ENCODE measurements at regions not wholly inside any gene's neighbourhood (a gene's known extent, or its start where the extent isn't known, plus 50 kb on each side); places are given as distances from the start of the nearest gene placed in this dataset.

DNA sequence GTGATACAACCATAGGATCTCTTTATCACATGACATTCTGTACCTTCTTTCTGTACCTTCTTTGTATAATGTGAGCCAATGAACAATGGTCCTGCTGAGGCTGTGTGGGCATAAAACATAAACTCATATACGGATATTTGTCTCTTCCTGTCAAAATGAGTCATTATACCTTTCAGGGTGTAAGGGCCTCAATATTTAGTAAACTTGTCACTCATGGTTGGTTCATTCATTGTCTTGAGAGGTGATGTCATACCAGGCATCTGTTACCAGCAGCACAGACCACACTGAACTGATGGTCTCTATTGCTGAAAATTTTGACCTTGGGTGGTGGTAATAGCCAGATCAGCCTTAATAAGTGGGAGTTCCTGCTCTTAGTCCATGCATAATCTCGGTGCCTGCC is 287.6 kb upstream of the TPK1 start:
- TF ChIP-seq RAD21 (IDR thresholded peaks at IDR 0.05; ENCODE audit: insufficient read depth, low read depth, low read length) (no peak), POLR2AphosphoS2 (IDR thresholded peaks at IDR 0.05; ENCODE audit: low read depth, low read length) (no peak), EED (IDR thresholded peaks at IDR 0.05; ENCODE audit: low read depth) (no peak), YY1 (IDR thresholded peaks at IDR 0.05; ENCODE audit: low read depth, low read length) (no peak), EZH2 (IDR thresholded peaks at IDR 0.05; ENCODE audit: borderline replicate concordance, control insufficient read depth, low read depth, low read length) (no peak), EGR1 (IDR thresholded peaks at IDR 0.05; ENCODE audit: borderline replicate concordance in 1 of 2, low read depth in 2 of 2, low read length in 2 of 2) (no peak), ZZZ3 (IDR thresholded peaks at IDR 0.05; ENCODE audit: control insufficient read depth, insufficient read length, low read depth) (no peak), POLR2AphosphoS5 (IDR thresholded peaks at IDR 0.05; ENCODE audit: low read length) (no peak), JUNB (IDR thresholded peaks at IDR 0.05) (no peak), RFX5 (IDR thresholded peaks at IDR 0.05; ENCODE audit: low read depth, low read length) (no peak), PAX5 (IDR thresholded peaks at IDR 0.05; ENCODE audit: borderline replicate concordance, low read depth, low read length) (no peak)
- TF ChIP-seq, protein P1, sequence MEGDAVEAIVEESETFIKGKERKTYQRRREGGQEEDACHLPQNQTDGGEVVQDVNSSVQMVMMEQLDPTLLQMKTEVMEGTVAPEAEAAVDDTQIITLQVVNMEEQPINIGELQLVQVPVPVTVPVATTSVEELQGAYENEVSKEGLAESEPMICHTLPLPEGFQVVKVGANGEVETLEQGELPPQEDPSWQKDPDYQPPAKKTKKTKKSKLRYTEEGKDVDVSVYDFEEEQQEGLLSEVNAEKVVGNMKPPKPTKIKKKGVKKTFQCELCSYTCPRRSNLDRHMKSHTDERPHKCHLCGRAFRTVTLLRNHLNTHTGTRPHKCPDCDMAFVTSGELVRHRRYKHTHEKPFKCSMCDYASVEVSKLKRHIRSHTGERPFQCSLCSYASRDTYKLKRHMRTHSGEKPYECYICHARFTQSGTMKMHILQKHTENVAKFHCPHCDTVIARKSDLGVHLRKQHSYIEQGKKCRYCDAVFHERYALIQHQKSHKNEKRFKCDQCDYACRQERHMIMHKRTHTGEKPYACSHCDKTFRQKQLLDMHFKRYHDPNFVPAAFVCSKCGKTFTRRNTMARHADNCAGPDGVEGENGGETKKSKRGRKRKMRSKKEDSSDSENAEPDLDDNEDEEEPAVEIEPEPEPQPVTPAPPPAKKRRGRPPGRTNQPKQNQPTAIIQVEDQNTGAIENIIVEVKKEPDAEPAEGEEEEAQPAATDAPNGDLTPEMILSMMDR (IDR thresholded peaks at IDR 0.05 in 2 of 3, conservative IDR thresholded peaks at IDR 0.05 in 1 of 3; ENCODE audit: control insufficient read depth in 2 of 3, extremely low read depth in 1 of 3, insufficient read depth in 1 of 3, low read depth in 3 of 3, low read length in 3 of 3): no peak
